ENCODE measurements at regions not wholly inside any gene's neighbourhood (a gene's known extent, or its start where the extent isn't known, plus 50 kb on each side); places are given as distances from the start of the nearest gene placed in this dataset.

DNA sequence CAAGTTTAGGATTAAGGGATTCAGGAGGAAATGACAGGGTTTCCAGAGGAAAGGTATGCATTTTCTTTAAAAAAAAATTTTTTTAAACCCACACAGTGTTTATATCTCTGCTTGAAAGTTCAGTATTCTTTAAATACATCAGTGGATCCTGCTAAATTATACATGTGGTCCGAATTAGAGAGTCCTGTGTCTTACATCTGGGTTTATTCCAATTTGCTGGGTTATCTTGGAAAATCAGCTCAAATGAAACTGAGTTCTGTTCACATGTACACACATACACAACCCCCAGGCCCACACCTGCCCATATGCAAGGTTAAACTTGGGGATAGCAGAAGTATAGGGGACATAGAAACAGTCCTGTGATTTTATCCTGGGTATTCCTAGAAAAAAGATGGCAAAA, 493.7 kb downstream of the ZNF608 start:
- Histone ChIP-seq H3K4me3 (no peak overlapping the region), H3K27me3 (replicated peaks; ENCODE audit: insufficient read depth) (no peaks in the 10 kb centered on the region), H3K9me3 (no peaks in the 10 kb centered on the region), H3K36me3 (no peaks in the 10 kb centered on the region), H3K4me1 (ENCODE audit: control insufficient read depth in 1 of 2, low read depth in 2 of 2) (no peaks in the 10 kb centered on the region), H3K27ac (no peak overlapping the region)
- no peak for DNase-seq (ENCODE audit: low spot score)
- ATAC-seq (ENCODE audit: insufficient number of reproducible peaks, low FRiP score, low read depth): no peak
- TF ChIP-seq, protein P1, sequence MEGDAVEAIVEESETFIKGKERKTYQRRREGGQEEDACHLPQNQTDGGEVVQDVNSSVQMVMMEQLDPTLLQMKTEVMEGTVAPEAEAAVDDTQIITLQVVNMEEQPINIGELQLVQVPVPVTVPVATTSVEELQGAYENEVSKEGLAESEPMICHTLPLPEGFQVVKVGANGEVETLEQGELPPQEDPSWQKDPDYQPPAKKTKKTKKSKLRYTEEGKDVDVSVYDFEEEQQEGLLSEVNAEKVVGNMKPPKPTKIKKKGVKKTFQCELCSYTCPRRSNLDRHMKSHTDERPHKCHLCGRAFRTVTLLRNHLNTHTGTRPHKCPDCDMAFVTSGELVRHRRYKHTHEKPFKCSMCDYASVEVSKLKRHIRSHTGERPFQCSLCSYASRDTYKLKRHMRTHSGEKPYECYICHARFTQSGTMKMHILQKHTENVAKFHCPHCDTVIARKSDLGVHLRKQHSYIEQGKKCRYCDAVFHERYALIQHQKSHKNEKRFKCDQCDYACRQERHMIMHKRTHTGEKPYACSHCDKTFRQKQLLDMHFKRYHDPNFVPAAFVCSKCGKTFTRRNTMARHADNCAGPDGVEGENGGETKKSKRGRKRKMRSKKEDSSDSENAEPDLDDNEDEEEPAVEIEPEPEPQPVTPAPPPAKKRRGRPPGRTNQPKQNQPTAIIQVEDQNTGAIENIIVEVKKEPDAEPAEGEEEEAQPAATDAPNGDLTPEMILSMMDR (IDR thresholded peaks at IDR 0.05): no peak

DNA sequence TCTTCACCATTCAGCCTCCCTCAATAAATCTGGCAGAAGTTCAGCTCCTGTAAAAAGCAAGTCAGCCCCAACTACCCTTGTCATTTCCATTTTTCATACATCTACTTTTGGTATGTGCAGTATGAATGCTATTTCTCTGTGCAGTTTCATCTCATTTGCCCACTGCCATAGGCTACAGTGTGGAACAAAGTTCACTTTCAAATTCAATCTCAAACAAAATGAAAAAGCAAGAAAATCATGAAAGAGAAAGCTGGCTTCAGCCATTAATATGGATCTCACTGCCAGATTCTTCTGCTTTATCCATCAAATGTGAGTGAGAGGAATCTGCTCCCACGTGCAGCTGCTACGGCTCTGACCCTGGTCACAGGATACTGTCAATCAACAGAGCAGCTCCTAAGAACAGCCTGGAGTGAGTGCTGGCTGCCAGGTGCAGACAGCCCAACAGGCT, 494.2 kb downstream of the ZNF608 start:
- TF ChIP-seq, protein P1 (IDR thresholded peaks at IDR 0.05): no peak
- no peak overlapping the region for H3K27ac ChIP-seq
- no peak for DNase-seq (ENCODE audit: low spot score)
- H3K27me3 ChIP-seq (replicated peaks; ENCODE audit: insufficient read depth): no peaks in the 10 kb centered on the region
- H3K9me3 ChIP-seq: no peaks in the 10 kb centered on the region
- H3K36me3 ChIP-seq: no peaks in the 10 kb centered on the region
- no peak overlapping the region for H3K4me3 ChIP-seq
- H3K4me1 ChIP-seq (ENCODE audit: control insufficient read depth in 1 of 2, low read depth in 2 of 2): no peaks in the 10 kb centered on the region
- no peak for ATAC-seq (ENCODE audit: insufficient number of reproducible peaks, low FRiP score, low read depth)

DNA sequence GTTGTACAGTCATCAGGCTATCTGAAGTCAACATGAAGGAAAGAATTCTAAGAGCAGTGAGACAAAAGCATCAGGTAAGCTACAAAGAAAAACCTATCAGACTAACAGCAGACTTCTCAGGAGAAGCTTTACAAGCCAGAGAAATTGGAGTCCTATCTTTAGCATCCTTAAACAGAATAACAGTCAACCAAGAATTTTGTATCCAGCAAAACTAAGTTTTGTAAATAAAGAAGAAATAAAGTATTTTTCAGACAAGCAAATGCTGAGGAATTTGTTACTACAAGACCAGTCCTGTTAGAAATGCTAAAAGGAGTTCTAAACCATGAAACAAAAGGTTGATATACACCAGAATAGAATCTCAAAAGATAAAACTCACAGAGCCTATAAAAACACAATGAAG, 501.2 kb downstream of the ZNF608 start:
- Histone ChIP-seq H3K4me3 (no peak overlapping the region), H3K4me1 (ENCODE audit: control insufficient read depth in 1 of 2, low read depth in 2 of 2) (no peaks in the 10 kb centered on the region), H3K9me3 (no peaks in the 10 kb centered on the region), H3K36me3 (no peaks in the 10 kb centered on the region), H3K27ac (no peak overlapping the region), H3K27me3 (replicated peaks; ENCODE audit: insufficient read depth) (no peaks in the 10 kb centered on the region)
- DNase-seq (ENCODE audit: low spot score) (no peak), ATAC-seq (ENCODE audit: insufficient number of reproducible peaks, low FRiP score, low read depth) (no peak)
- TF ChIP-seq, protein P1 (IDR thresholded peaks at IDR 0.05): no peak

DNA sequence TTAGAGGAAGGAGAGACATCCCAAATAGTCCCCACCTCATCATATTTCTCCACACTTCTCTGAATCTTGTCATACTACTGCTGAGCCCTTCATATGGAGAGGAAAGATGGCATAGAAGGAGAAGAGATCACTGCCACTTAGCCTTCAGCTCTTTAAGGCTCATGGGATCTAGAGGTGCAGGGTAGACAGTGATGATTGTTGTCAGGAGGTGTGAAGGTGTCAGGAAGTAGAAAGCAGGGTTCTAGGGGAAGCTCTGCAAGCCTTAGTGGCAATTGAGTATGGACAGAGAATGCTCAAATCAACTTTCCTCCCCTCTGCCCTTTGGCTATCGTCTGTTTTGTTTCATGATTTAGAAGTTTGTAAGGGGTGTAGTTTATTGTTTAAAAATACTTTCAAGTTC, 505.7 kb downstream of the ZNF608 start:
- H3K27ac ChIP-seq: no peak overlapping the region
- no peak overlapping the region for H3K4me3 ChIP-seq
- no peak for DNase-seq (ENCODE audit: low spot score)
- no peaks in the 10 kb centered on the region for H3K36me3 ChIP-seq
- H3K27me3 ChIP-seq (replicated peaks; ENCODE audit: insufficient read depth): no peaks in the 10 kb centered on the region
- no peak for ATAC-seq (ENCODE audit: insufficient number of reproducible peaks, low FRiP score, low read depth)
- H3K4me1 ChIP-seq (ENCODE audit: control insufficient read depth in 1 of 2, low read depth in 2 of 2): no peaks in the 10 kb centered on the region
- TF ChIP-seq, protein P1 (IDR thresholded peaks at IDR 0.05): no peak
- no peaks in the 10 kb centered on the region for H3K9me3 ChIP-seq

DNA sequence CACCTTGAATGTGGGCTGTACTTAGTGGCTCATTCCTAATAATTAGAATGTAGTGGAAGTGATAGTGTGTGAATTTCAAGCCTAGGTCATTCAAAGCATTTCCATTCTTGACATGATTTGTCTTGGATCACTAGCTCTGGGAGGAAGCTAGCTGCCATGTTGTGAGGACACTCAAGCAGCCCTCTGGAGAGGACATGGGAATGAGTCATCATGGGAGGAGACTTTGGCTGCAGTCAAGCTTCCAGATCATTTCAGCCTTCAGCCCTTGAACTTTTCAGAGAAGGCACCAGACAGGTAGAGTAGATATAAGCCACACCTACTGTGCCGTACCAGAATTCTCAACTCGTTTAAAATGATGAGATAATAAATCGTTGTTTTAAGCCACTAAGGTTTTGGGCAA, 506.9 kb downstream of the ZNF608 start:
- H3K27me3 ChIP-seq (replicated peaks; ENCODE audit: insufficient read depth): no peaks in the 10 kb centered on the region
- no peak for DNase-seq (ENCODE audit: low spot score)
- no peaks in the 10 kb centered on the region for H3K4me1 ChIP-seq (ENCODE audit: control insufficient read depth in 1 of 2, low read depth in 2 of 2)
- H3K27ac ChIP-seq: no peak overlapping the region
- H3K4me3 ChIP-seq: no peak overlapping the region
- H3K9me3 ChIP-seq: no peaks in the 10 kb centered on the region
- H3K36me3 ChIP-seq: no peaks in the 10 kb centered on the region
- no peak for ATAC-seq (ENCODE audit: insufficient number of reproducible peaks, low FRiP score, low read depth)
- TF ChIP-seq, protein P1 (IDR thresholded peaks at IDR 0.05): no peak

Data from thoracic aorta (tissue), 2 donors.